ENCODE measurements at regions not wholly inside any gene's neighbourhood (a gene's known extent, or its start where the extent isn't known, plus 50 kb on each side); places are given as distances from the start of the nearest gene placed in this dataset.

- no peak for DNase-seq
- Histone ChIP-seq H3K9me3 (no peaks in the 10 kb centered on the region), H3K36me3 (no peaks in the 10 kb centered on the region), H3K4me3 (replicated peaks in 1 of 3) (no peak overlapping the region), H3K27ac (no peak overlapping the region), H3K4me1 (no peaks in the 10 kb centered on the region), H3K27me3 (no peaks in the 10 kb centered on the region)
- 85 to 96% methylated on average over 5 of the region's 5 CpGs for WGBS, 2 donors
- TF ChIP-seq POLR2A (IDR thresholded peaks at IDR 0.05) (no peak), CTCF (IDR thresholded peaks at IDR 0.05) (no peak)
- intact Hi-C loops (cut with DNase I), result no loop called here
Observed at GRCh38 chr2:118239284-118239683, 151.0 kb downstream of the INSIG2 start.

GRCh38 chr2:118237451-118237850 is 149.2 kb downstream of the INSIG2 start:
- Histone ChIP-seq H3K4me1 (no peaks in the 10 kb centered on the region), H3K27me3 (no peaks in the 10 kb centered on the region), H3K27ac (no peak overlapping the region), H3K9me3 (no peaks in the 10 kb centered on the region), H3K36me3 (no peaks in the 10 kb centered on the region), H3K4me3 (replicated peaks in 1 of 3) (no peak overlapping the region)
- intact Hi-C loops (cut with DNase I), result no loop called here
- no peak for TF ChIP-seq POLR2A (IDR thresholded peaks at IDR 0.05)
- no peak for DNase-seq

GRCh38 chr2:118232796-118233195 is 144.5 kb downstream of the INSIG2 start:
- intact Hi-C loops (cut with DNase I), result no loop called here

GRCh38 chr2:118232391-118232790 is 144.1 kb downstream of the INSIG2 start:
- H3K4me1 ChIP-seq, result no peaks in the 10 kb centered on the region
- no peak for TF ChIP-seq CTCF (IDR thresholded peaks at IDR 0.05)
- TF ChIP-seq POLR2A (IDR thresholded peaks at IDR 0.05), result no peak
- intact Hi-C loops (cut with DNase I), result no loop called here
- no peaks in the 10 kb centered on the region for H3K9me3 ChIP-seq
- WGBS, 2 donors, result 54 to 72% methylated on average over 3 of the region's 3 CpGs
- no peaks in the 10 kb centered on the region for H3K36me3 ChIP-seq
- no peaks in the 10 kb centered on the region for H3K27me3 ChIP-seq
- H3K27ac ChIP-seq, result no peak overlapping the region
- no peak for DNase-seq
- no peak overlapping the region for H3K4me3 ChIP-seq (replicated peaks in 1 of 3)

More at GRCh38 chr2:118232796-118233195, 144.5 kb downstream of the INSIG2 start:
- Histone ChIP-seq H3K27me3 (no peaks in the 10 kb centered on the region), H3K36me3 (no peaks in the 10 kb centered on the region), H3K9me3 (no peaks in the 10 kb centered on the region), H3K4me3 (replicated peaks in 1 of 3) (no peak overlapping the region), H3K4me1 (no peaks in the 10 kb centered on the region), H3K27ac (no peak overlapping the region)
- TF ChIP-seq CTCF (IDR thresholded peaks at IDR 0.05) (no peak), POLR2A (IDR thresholded peaks at IDR 0.05) (no peak)
- WGBS, 2 donors, result 53 to 62% methylated on average over 9 of the region's 9 CpGs
- DNase-seq, result no peak

GRCh38 chr2:118231759-118232158 is 143.5 kb downstream of the INSIG2 start:
- WGBS, 2 donors, result 82 to 85% methylated on average over 6 of the region's 6 CpGs
- DNase-seq, result no peak
- no peak for TF ChIP-seq CTCF (IDR thresholded peaks at IDR 0.05)
- no peak for TF ChIP-seq POLR2A (IDR thresholded peaks at IDR 0.05)
- H3K9me3 ChIP-seq, result no peaks in the 10 kb centered on the region
- no peak overlapping the region for H3K27ac ChIP-seq
- H3K36me3 ChIP-seq, result no peaks in the 10 kb centered on the region
- H3K4me1 ChIP-seq, result no peaks in the 10 kb centered on the region
- H3K4me3 ChIP-seq (replicated peaks in 1 of 3), result no peak overlapping the region
- intact Hi-C loops (cut with DNase I), result no loop called here
- no peaks in the 10 kb centered on the region for H3K27me3 ChIP-seq

All from thyroid gland (tissue), 4 donors.